GM12878 (cell line): ENCODE measurements at regions not wholly inside any gene's neighbourhood (a gene's known extent, or its start where the extent isn't known, plus 50 kb on each side); places are given as distances from the start of the nearest gene placed in this dataset.

Experiments
- ATAC-seq: fragments of 200-7000 bp; cut with Tn5 transposase; 3 replicates; pipeline ENCODE4 v1.9.1; 2020; ENCODE audit warnings: mild to moderate bottlenecking, moderate library complexity
- BruUV-seq: library from RNA; stranded (reverse); fragments of 400-500 nt; replicated peaks from 2 replicates; lab custom pipeline; 2021; lab: Mats Ljungman, UMichigan
- CTCF ChIA-PET: fragments of 300-600 bp; sonication (Branson Sonifier 250); formaldehyde crosslinking; extraction: SDS; loops from one replicate; lab custom pipeline; 2021; ENCODE audit warnings: inconsistent platforms; lab: Yijun Ruan, JAX
- POLR2A ChIA-PET: fragments of 350-600 bp; formaldehyde crosslinking; extraction: SDS; loops from one replicate; lab custom pipeline; 2021; ENCODE audit warnings: inconsistent platforms; lab: Charles Lee
- RAD21 ChIA-PET: fragments of 300-600 bp; sonication (Branson Sonifier 250); formaldehyde crosslinking; loops from one replicate; lab custom pipeline; 2023; ENCODE audit warnings: antibody characterized with exemption; ENCODE audit not compliant: unreplicated experiment; lab: Charles Lee
- SMC1A ChIA-PET: fragments of 300-600 bp; sonication (Branson Sonifier 250); formaldehyde crosslinking; loops from one replicate; lab custom pipeline; 2023; ENCODE audit not compliant: unreplicated experiment, uncharacterized antibody; lab: Charles Lee
- DNase-seq: peaks from one replicate; pipeline ENCODE4 v3.0.0-alpha.2; 2011; ENCODE audit warnings: low read depth, low spot score
- FAIRE-seq: peaks from 3 replicates; lab custom pipeline; 2011; peaks lifted over from hg19 to GRCh38; lab: Jason Lieb, UNC
- H2AFZ ChIP-seq: 2 replicates; pipeline ENCODE4 v1.6.0; 2011; ENCODE audit warnings: low read depth, low read length, control low read depth; ENCODE audit not compliant: control insufficient read depth
- H3K27ac ChIP-seq: 2 replicates; pipeline ENCODE4 v1.5.1; 2011; ENCODE audit warnings: control low read depth; ENCODE audit not compliant: control insufficient read depth, insufficient read depth
- H3K27me3 ChIP-seq, 2 experiments: replicated peaks in 1 of 2; 2 replicates each; pipeline versions ENCODE4 v1.6.0 to v1.6.1; 2011; ENCODE audit warnings: low read length in 1 of 2; ENCODE audit not compliant: control insufficient read depth in 2 of 2, insufficient read depth in 2 of 2
- H3K36me3 ChIP-seq, 2 experiments: 2 replicates each; pipeline ENCODE4 v1.5.1; 2011; ENCODE audit warnings: low read length in 1 of 2; ENCODE audit not compliant: control insufficient read depth in 2 of 2, insufficient read depth in 2 of 2
- H3K4me1 ChIP-seq: 2 replicates; pipeline ENCODE4 v1.6.1; 2011; ENCODE audit warnings: mild to moderate bottlenecking, low read length, moderate library complexity, mixed read lengths; ENCODE audit not compliant: control insufficient read depth, insufficient read depth
- H3K4me2 ChIP-seq: 2 replicates; pipeline ENCODE4 v1.6.0; 2011; ENCODE audit warnings: control low read depth; ENCODE audit not compliant: control insufficient read depth, insufficient read depth
- H3K4me3 ChIP-seq: fragments of 200-600 bp; sonication (generic); 2 replicates; pipeline ENCODE4 v1.5.1; 2016
- H3K79me2 ChIP-seq: 2 replicates; pipeline ENCODE4 v1.6.0; 2011; ENCODE audit warnings: low read length; ENCODE audit not compliant: control insufficient read depth, insufficient read depth
- H3K9ac ChIP-seq: 2 replicates; pipeline ENCODE4 v1.8.0; 2011; ENCODE audit warnings: low read length, control low read depth, mixed read lengths; ENCODE audit not compliant: control insufficient read depth, insufficient read depth
- H3K9me3 ChIP-seq: replicated peaks from 3 replicates; pipeline ENCODE4 v1.5.1; 2011; ENCODE audit warnings: mild to moderate bottlenecking, low read length; ENCODE audit not compliant: control insufficient read depth, insufficient read depth
- H4K20me1 ChIP-seq: 2 replicates; pipeline ENCODE4 v1.6.0; 2011; ENCODE audit not compliant: control insufficient read depth, insufficient read depth
- ASH2L ChIP-seq: fragments of 300-600, 200-600 bp; sonication (generic); IDR thresholded peaks from 2 replicates; pipeline ENCODE4 v1.6.1; 2017; ENCODE audit warnings: low read depth, mild to moderate bottlenecking, borderline replicate concordance
- CREB1 ChIP-seq: IDR thresholded peaks from 2 replicates; pipeline ENCODE4 v1.6.1; 2012; ENCODE audit warnings: low read depth, mild to moderate bottlenecking, inconsistent platforms
- FOS ChIP-seq: IDR thresholded peaks from 3 replicates; pipeline ENCODE4 v1.6.1; 2011; ENCODE audit warnings: borderline replicate concordance; ENCODE audit not compliant: insufficient read length; ENCODE audit errors: extremely low read depth
- GABPA ChIP-seq: IDR thresholded peaks from 2 replicates; pipeline ENCODE4 v1.6.1; 2014; ENCODE audit warnings: antibody characterized with exemption, low read depth, mild to moderate bottlenecking, inconsistent platforms
- HDGF ChIP-seq: fragments of 450-650 bp; IDR thresholded peaks from 2 replicates; pipeline ENCODE4 v1.6.1; 2016; ENCODE audit warnings: antibody characterized with exemption
- KDM1A ChIP-seq: fragments of 200-600 bp; sonication (generic); IDR thresholded peaks from 2 replicates; pipeline ENCODE4 v1.6.1; 2016; ENCODE audit warnings: borderline replicate concordance
- MTA3 ChIP-seq: IDR thresholded peaks from 2 replicates; pipeline ENCODE4 v1.6.1; 2012; ENCODE audit warnings: low read length, inconsistent platforms, borderline replicate concordance
- MXI1 ChIP-seq: fragments of 150-350 bp; IDR thresholded peaks from 2 replicates; pipeline ENCODE4 v1.6.1; 2011; ENCODE audit warnings: low read depth, mild to moderate bottlenecking, inconsistent platforms, low read length, improper control_type of control experiment
- MYB ChIP-seq: fragments of 150-350 bp; IDR thresholded peaks from 2 replicates; pipeline ENCODE4 v1.6.1; 2014; ENCODE audit warnings: mild to moderate bottlenecking, low read depth, low read length, borderline replicate concordance
- PBX3 ChIP-seq: IDR thresholded peaks from 2 replicates; pipeline ENCODE4 v1.6.1; 2011; ENCODE audit warnings: mild to moderate bottlenecking, low read depth, low read length, moderate library complexity; ENCODE audit not compliant: insufficient replicate concordance
- POLR2A ChIP-seq: IDR thresholded peaks from 2 replicates; pipeline ENCODE4 v1.6.1; 2011; ENCODE audit warnings: low read depth, mild to moderate bottlenecking, low read length
- STAT1 ChIP-seq: fragments of 450-650 bp; conservative IDR thresholded peaks from 2 replicates; pipeline ENCODE4 v1.6.1; 2014; ENCODE audit warnings: antibody characterized with exemption, mild to moderate bottlenecking
- TAF1 ChIP-seq: IDR thresholded peaks from 2 replicates; pipeline ENCODE4 v1.6.1; 2011; ENCODE audit warnings: mild to moderate bottlenecking, low read depth, low read length, borderline replicate concordance
- ZNF217 ChIP-seq: fragments of 450-650 bp; IDR thresholded peaks from 2 replicates; pipeline ENCODE4 v1.6.1; 2017; ENCODE audit warnings: antibody characterized with exemption, mild to moderate bottlenecking
- WGBS: methylation state at CpG from one replicate; pipeline ENCODE4 v1.1.6; 2016; ENCODE audit warnings: low lambda C conversion rate; ENCODE audit not compliant: insufficient replicate concordance, insufficient coverage; ENCODE audit errors: missing lambda C conversion rate; 5-methylcytosine and 5-hydroxymethylcytosine counted together
- in situ Hi-C: fragments of 300-500 bp; cut with MboI; formaldehyde crosslinking; loops from 9 replicates; pipeline ENCODE4 v1.14.3; 2018; ENCODE audit warnings: mixed read lengths
- intact Hi-C: fragments of 100-400 bp; cut with micrococcal nuclease; formaldehyde crosslinking; loops from one replicate; pipeline ENCODE4 v1.14.2; 2022; ENCODE audit not compliant: unreplicated experiment
- TF ChIP-seq, protein P1 (sequence below): fragments of 450-650 bp; IDR thresholded peaks from 2 replicates; pipeline ENCODE4 v1.6.1; 2014; ENCODE audit warnings: mild to moderate bottlenecking

- TF ChIP-seq MTA3: no peak
- no peak for TF ChIP-seq HDGF
- TF ChIP-seq PBX3: no peak
- TF ChIP-seq CREB1: no peak
- no peak for TF ChIP-seq STAT1
- no peak for TF ChIP-seq MXI1
These were observed 91.2 kb upstream of the VEPH1 start (continued) for GRCh38 chr3:157594413-157594812.

DNA sequence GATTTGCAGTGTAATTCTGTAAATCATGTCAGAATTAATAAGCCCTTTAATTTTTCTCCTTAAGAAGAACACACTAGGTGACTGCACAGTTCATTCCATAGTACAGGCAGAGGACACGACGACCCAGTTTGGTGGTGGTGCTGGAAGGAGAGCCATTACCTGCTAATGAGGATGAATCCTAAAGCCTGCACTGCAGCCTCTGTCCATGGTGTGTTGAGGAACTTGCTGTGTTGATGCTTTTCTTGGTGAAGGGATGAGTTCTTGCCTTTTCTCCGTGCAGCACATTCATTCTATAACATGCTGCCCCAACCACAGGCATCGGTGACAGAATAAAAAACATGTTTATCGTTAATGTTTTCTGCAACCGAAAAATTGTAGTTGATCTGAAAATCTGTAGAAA is 89.6 kb upstream of the VEPH1 start:
- Histone ChIP-seq H3K9me3 (no peaks in the 10 kb centered on the region), H2AFZ (no peak overlapping the region), H3K4me3 (no peak overlapping the region), H3K4me1 (no peaks in the 10 kb centered on the region), H4K20me1 (no peaks in the 10 kb centered on the region), H3K27me3 (peaks cover 0 to 3% of the 10 kb centered on the region in 2 experiments; a peak in 1 of 4 replicates), H3K36me3 (no peaks in the 10 kb centered on the region), H3K4me2 (no peak overlapping the region), H3K27ac (no peak overlapping the region), H3K9ac (no peak overlapping the region), H3K79me2 (no peaks in the 10 kb centered on the region)
- TF ChIP-seq GABPA: no peak
- no peak for TF ChIP-seq ASH2L
- TF ChIP-seq MYB: no peak
- TF ChIP-seq ZNF217: no peak
- TF ChIP-seq, protein P1, sequence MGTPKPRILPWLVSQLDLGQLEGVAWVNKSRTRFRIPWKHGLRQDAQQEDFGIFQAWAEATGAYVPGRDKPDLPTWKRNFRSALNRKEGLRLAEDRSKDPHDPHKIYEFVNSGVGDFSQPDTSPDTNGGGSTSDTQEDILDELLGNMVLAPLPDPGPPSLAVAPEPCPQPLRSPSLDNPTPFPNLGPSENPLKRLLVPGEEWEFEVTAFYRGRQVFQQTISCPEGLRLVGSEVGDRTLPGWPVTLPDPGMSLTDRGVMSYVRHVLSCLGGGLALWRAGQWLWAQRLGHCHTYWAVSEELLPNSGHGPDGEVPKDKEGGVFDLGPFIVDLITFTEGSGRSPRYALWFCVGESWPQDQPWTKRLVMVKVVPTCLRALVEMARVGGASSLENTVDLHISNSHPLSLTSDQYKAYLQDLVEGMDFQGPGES: no peak
- no peak for TF ChIP-seq TAF1
- no peak for TF ChIP-seq FOS
- no peak for TF ChIP-seq KDM1A
- no peak for TF ChIP-seq POLR2A
- no peak for FAIRE-seq
- no peak for ATAC-seq
- RAD21 ChIA-PET: no interaction called here
- DNase-seq: no peak
- CTCF ChIA-PET: no interaction called here
- SMC1A ChIA-PET: interaction anchor here (1.3 kb wide), 1 partner anchor 15 kb away, joined by 3 read pairs; no protein-coding TSS in a partner anchor
- POLR2A ChIA-PET: no interaction called here
- BruUV-seq: no TSS peak
- 53% methylated on average over 6 of the region's 6 CpGs for WGBS
- in situ Hi-C loops: no loop called here
- intact Hi-C loops: no loop called here
